ENCODE measurements at regions not wholly inside any gene's neighbourhood (a gene's known extent, or its start where the extent isn't known, plus 50 kb on each side); places are given as distances from the start of the nearest gene placed in this dataset.
"Not testable (repeated sequence)": the region's sequence is repeated elsewhere in the genome, so short reads cannot be mapped to it uniquely, and the experiment has no call there.

- H3K9me3 Mint-ChIP-seq, H3K4me3 Mint-ChIP-seq, H3K4me1 Mint-ChIP-seq, H3K36me3 Mint-ChIP-seq, H3K27ac Mint-ChIP-seq, H3K27me3 Mint-ChIP-seq: not testable (repeated sequence)
Measured at GRCh38 chr13:60805640-60806039, 408.6 kb downstream of the TDRD3 start.

- Mint-ChIP-seq H3K27me3 (no peaks in the 10 kb centered on the region), H3K9me3 (peaks cover 0 to 3% (median 0%) of the 10 kb centered on the region in 3 donors), H3K27ac (no peak overlapping the region), H3K4me3 (no peak overlapping the region), H3K36me3 (peaks cover 1% of the 10 kb centered on the region), H3K4me1 (no peaks in the 10 kb centered on the region)
Measured at GRCh38 chr13:60798503-60798902, 401.5 kb downstream of the TDRD3 start.

- Mint-ChIP-seq H3K4me1 (no peaks in the 10 kb centered on the region), H3K9me3 (no peaks in the 10 kb centered on the region), H3K27ac (no peak overlapping the region), H3K27me3 (no peaks in the 10 kb centered on the region), H3K36me3 (no peaks in the 10 kb centered on the region), H3K4me3 (no peak overlapping the region)
Measured at GRCh38 chr13:60797112-60797511, 400.1 kb downstream of the TDRD3 start.

- H3K27ac Mint-ChIP-seq, result no peak overlapping the region
- H3K4me3 Mint-ChIP-seq, result no peak overlapping the region
- H3K9me3 Mint-ChIP-seq, result no peaks in the 10 kb centered on the region
- H3K36me3 Mint-ChIP-seq, result no peaks in the 10 kb centered on the region
- H3K27me3 Mint-ChIP-seq, result no peaks in the 10 kb centered on the region
- no peaks in the 10 kb centered on the region for H3K4me1 Mint-ChIP-seq
Measured at GRCh38 chr13:60794751-60795150, 397.7 kb downstream of the TDRD3 start.

- no peak overlapping the region for H3K4me3 Mint-ChIP-seq
- H3K4me1 Mint-ChIP-seq, result no peaks in the 10 kb centered on the region
- no peaks in the 10 kb centered on the region for H3K36me3 Mint-ChIP-seq
- no peak overlapping the region for H3K27ac Mint-ChIP-seq
- H3K9me3 Mint-ChIP-seq, result peaks cover 0 to 3% (median 0%) of the 10 kb centered on the region in 3 donors
- H3K27me3 Mint-ChIP-seq, result no peaks in the 10 kb centered on the region
Measured at GRCh38 chr13:60790620-60791019, 393.6 kb downstream of the TDRD3 start.

GRCh38 chr13:60788156-60788829 lies 391.3 kb downstream of the TDRD3 start:
- Mint-ChIP-seq H3K9me3 (peaks cover 0 to 3% (median 1%) of the 10 kb centered on the region in 3 donors), H3K27me3 (no peaks in the 10 kb centered on the region), H3K4me1 (no peaks in the 10 kb centered on the region), H3K36me3 (no peaks in the 10 kb centered on the region), H3K27ac (no peak overlapping the region), H3K4me3 (no peak overlapping the region)

GRCh38 chr13:60787083-60787482 lies 390.1 kb downstream of the TDRD3 start:
- Mint-ChIP-seq H3K9me3 (peaks cover 1 to 3% (median 2%) of the 10 kb centered on the region in 3 donors), H3K27me3 (no peaks in the 10 kb centered on the region), H3K36me3 (no peaks in the 10 kb centered on the region), H3K27ac (no peak overlapping the region), H3K4me1 (no peaks in the 10 kb centered on the region), H3K4me3 (no peak overlapping the region)

GRCh38 chr13:60772726-60773125 lies 375.7 kb downstream of the TDRD3 start:
- H3K4me1 Mint-ChIP-seq, result no peaks in the 10 kb centered on the region
- no peaks in the 10 kb centered on the region for H3K27me3 Mint-ChIP-seq
- no peak overlapping the region for H3K4me3 Mint-ChIP-seq
- H3K36me3 Mint-ChIP-seq, result no peaks in the 10 kb centered on the region
- peaks cover 3 to 16% (median 8%) of the 10 kb centered on the region in 3 donors for H3K9me3 Mint-ChIP-seq
- H3K27ac Mint-ChIP-seq, result no peak overlapping the region

- Mint-ChIP-seq H3K36me3 (no peaks in the 10 kb centered on the region), H3K4me1 (no peaks in the 10 kb centered on the region), H3K4me3 (no peak overlapping the region), H3K27ac (no peak overlapping the region), H3K27me3 (no peaks in the 10 kb centered on the region), H3K9me3 (peaks cover 7 to 25% (median 11%) of the 10 kb centered on the region in 3 donors)
Measured at GRCh38 chr13:60765700-60766411, 368.8 kb downstream of the TDRD3 start.

GRCh38 chr13:60759499-60759898 lies 362.5 kb downstream of the TDRD3 start:
- Mint-ChIP-seq H3K36me3 (no peaks in the 10 kb centered on the region), H3K27ac (no peak overlapping the region), H3K27me3 (no peaks in the 10 kb centered on the region), H3K4me1 (no peaks in the 10 kb centered on the region), H3K4me3 (no peak overlapping the region), H3K9me3 (peaks cover 7 to 17% (median 11%) of the 10 kb centered on the region in 3 donors)

- H3K27me3 Mint-ChIP-seq, result no peaks in the 10 kb centered on the region
- H3K36me3 Mint-ChIP-seq, result no peaks in the 10 kb centered on the region
- no peak overlapping the region for H3K27ac Mint-ChIP-seq
- H3K4me1 Mint-ChIP-seq, result no peaks in the 10 kb centered on the region
- H3K9me3 Mint-ChIP-seq, result peaks cover 7 to 20% (median 11%) of the 10 kb centered on the region in 3 donors
- no peak overlapping the region for H3K4me3 Mint-ChIP-seq
Measured at GRCh38 chr13:60758637-60759036, 361.6 kb downstream of the TDRD3 start.

GRCh38 chr13:60757501-60758215 lies 360.6 kb downstream of the TDRD3 start:
- H3K27ac Mint-ChIP-seq, result no peak overlapping the region
- H3K36me3 Mint-ChIP-seq, result no peaks in the 10 kb centered on the region
- H3K4me1 Mint-ChIP-seq, result no peaks in the 10 kb centered on the region
- peaks cover 7 to 11% (median 9%) of the 10 kb centered on the region in 3 donors for H3K9me3 Mint-ChIP-seq
- no peak overlapping the region for H3K4me3 Mint-ChIP-seq
- H3K27me3 Mint-ChIP-seq, result no peaks in the 10 kb centered on the region

GRCh38 chr13:60756306-60756705 lies 359.3 kb downstream of the TDRD3 start:
- no peaks in the 10 kb centered on the region for H3K27me3 Mint-ChIP-seq
- H3K36me3 Mint-ChIP-seq, result no peaks in the 10 kb centered on the region
- H3K4me1 Mint-ChIP-seq, result no peaks in the 10 kb centered on the region
- H3K9me3 Mint-ChIP-seq, result peaks cover under 1 to 9% (median 8%) of the 10 kb centered on the region in 3 donors
- H3K4me3 Mint-ChIP-seq, result no peak overlapping the region
- H3K27ac Mint-ChIP-seq, result no peak overlapping the region

- Mint-ChIP-seq H3K27ac (no peak overlapping the region), H3K9me3 (peaks cover 0 to 9% (median 5%) of the 10 kb centered on the region in 3 donors), H3K27me3 (no peaks in the 10 kb centered on the region), H3K36me3 (no peaks in the 10 kb centered on the region), H3K4me3 (no peak overlapping the region), H3K4me1 (no peaks in the 10 kb centered on the region)
Measured at GRCh38 chr13:60755380-60756163, 358.6 kb downstream of the TDRD3 start.
